Effector memory CD8-positive, alpha-beta T cell (primary cell): ENCODE measurements at regions not wholly inside any gene's neighbourhood (a gene's known extent, or its start where the extent isn't known, plus 50 kb on each side); places are given as distances from the start of the nearest gene placed in this dataset.

Experiments
- ATAC-seq: fragments of 150-1000 bp; cut with Tn5 transposase; replicated peaks from 2 replicates; pipeline ENCODE4 v1.10.0; 2021; ENCODE audit warnings: mild to moderate bottlenecking, moderate library complexity
- DNase-seq, 3 experiments: peaks; one replicate each; pipeline ENCODE4 v3.0.0; 2021
- H3K27ac Mint-ChIP-seq, 2 donors: one replicate each; pipeline ENCODE4 v1.8.0; 2022; ENCODE audit warnings: mild to moderate bottlenecking in 2 of 2, mixed read lengths in 2 of 2, moderate library complexity in 2 of 2
- H3K27me3 Mint-ChIP-seq, 2 donors: one replicate each; pipeline ENCODE4 v1.8.0; 2022; ENCODE audit warnings: mixed read lengths in 2 of 2
- H3K36me3 Mint-ChIP-seq: one replicate; pipeline ENCODE4 v1.8.0; 2022; ENCODE audit warnings: mild to moderate bottlenecking, moderate library complexity, mixed read lengths; ENCODE audit not compliant: insufficient read depth
- H3K4me1 Mint-ChIP-seq, 2 donors: one replicate each; pipeline ENCODE4 v1.8.0; 2022; ENCODE audit warnings: low read depth in 2 of 2, mixed read lengths in 2 of 2
- H3K4me3 Mint-ChIP-seq, 2 donors: one replicate each; pipeline ENCODE4 v1.8.0; 2022; ENCODE audit warnings: mild to moderate bottlenecking in 2 of 2, mixed read lengths in 2 of 2, moderate library complexity in 2 of 2
- H3K9me3 Mint-ChIP-seq, 2 donors: one replicate each; pipeline ENCODE4 v1.8.0; 2022; ENCODE audit warnings: mixed read lengths in 2 of 2

DNA sequence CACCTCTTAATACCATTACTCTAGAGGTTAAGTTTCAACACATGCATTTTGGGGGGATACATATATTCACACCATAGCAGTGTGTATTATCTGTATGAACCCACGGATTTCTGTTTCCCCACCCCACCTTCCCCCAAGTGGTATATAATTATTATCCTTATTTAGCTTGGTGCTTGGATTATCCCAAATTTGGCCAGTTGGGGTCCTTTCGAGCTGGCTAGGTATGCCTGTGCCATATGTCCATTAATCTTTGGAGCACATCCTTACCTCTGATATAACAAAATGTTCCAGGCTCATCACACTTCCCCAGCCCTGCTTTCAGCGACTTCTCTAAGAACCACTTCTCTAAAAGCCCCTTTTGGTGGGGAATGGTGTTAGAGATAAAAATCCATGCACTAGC lies 118.7 kb upstream of the MLIP start:
- no peak for DNase-seq
- no peaks in the 10 kb centered on the region for H3K36me3 Mint-ChIP-seq
- no peak for ATAC-seq
- no peaks in the 10 kb centered on the region for H3K4me1 Mint-ChIP-seq
- no peak overlapping the region for H3K27ac Mint-ChIP-seq
- no peak overlapping the region for H3K4me3 Mint-ChIP-seq
- peaks cover 8 to 12% of the 10 kb centered on the region in 2 donors for H3K27me3 Mint-ChIP-seq
- no peaks in the 10 kb centered on the region for H3K9me3 Mint-ChIP-seq

DNA sequence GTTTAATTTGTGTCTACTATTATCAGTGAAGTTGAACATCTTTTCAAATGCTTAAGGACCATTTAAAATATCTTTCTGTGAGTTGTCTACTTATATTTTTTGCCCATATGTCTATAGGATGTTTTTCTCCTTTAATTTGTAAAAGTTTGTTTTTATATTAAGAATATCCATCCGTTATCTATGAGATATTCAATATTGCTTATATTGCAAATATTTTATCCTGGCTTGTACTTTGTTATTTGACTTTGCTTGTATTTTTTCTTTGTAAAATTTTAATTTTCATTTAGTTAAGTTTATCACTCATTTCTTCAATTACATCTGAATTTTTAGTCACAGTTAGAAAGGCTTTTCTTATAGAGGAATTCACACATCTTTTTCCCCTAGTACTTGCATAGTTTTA lies 117.0 kb upstream of the MLIP start:
- no peak overlapping the region for H3K27ac Mint-ChIP-seq
- no peak for ATAC-seq
- H3K9me3 Mint-ChIP-seq, result no peaks in the 10 kb centered on the region
- H3K4me1 Mint-ChIP-seq, result peaks cover 0 to 3% of the 10 kb centered on the region in 2 donors
- no peak overlapping the region for H3K4me3 Mint-ChIP-seq
- no peaks in the 10 kb centered on the region for H3K36me3 Mint-ChIP-seq
- DNase-seq, result no peak
- H3K27me3 Mint-ChIP-seq, result peaks cover 0 to 5% of the 10 kb centered on the region in 2 donors

DNA sequence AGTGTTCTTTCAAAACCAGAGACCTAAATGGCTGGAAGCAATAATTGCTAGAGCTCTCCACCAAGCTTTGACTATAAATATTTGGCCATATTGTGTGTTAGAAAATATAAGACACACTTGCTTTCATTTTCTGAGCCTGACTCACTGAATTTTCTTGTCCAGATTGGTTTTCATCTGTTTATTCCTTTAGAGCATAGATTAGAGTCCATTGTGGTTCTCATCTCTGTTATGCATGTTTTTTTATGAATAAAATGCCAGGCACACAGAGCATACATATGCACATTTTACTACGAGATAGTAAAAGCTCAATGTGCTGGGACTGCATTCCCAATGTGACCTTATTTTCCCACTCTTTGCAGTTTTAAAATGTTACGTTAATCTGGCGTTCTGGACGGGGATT lies 115.3 kb upstream of the MLIP start:
- no peak for DNase-seq
- no peak overlapping the region for H3K27ac Mint-ChIP-seq
- no peak overlapping the region for H3K4me3 Mint-ChIP-seq
- peaks cover 0 to 5% of the 10 kb centered on the region in 2 donors for H3K27me3 Mint-ChIP-seq
- no peak for ATAC-seq
- H3K9me3 Mint-ChIP-seq, result no peaks in the 10 kb centered on the region
- peaks cover 0 to 3% of the 10 kb centered on the region in 2 donors for H3K4me1 Mint-ChIP-seq
- no peaks in the 10 kb centered on the region for H3K36me3 Mint-ChIP-seq

DNA sequence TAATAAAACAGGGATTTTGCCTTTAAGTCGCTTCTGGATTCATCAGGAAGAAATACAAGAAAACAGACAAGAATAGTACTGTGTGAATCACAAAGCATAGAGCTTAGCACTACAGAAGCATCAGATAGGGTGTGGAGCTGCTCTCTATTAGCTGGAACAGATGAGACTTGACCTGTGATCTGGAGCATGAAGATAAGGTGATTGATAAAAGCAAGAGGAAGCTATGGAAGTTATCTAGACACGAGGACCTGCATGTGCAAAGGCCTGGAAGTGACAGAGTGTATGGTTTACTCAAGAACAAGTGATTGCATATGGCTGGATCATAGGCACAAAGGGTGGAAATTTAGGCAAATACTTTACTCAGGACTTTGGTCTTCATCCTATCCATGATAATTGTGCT lies 112.9 kb upstream of the MLIP start:
- no peaks in the 10 kb centered on the region for H3K27me3 Mint-ChIP-seq
- ATAC-seq (no peak), DNase-seq (no peak)
- H3K27ac Mint-ChIP-seq, result no peak overlapping the region
- no peaks in the 10 kb centered on the region for H3K36me3 Mint-ChIP-seq
- no peaks in the 10 kb centered on the region for H3K9me3 Mint-ChIP-seq
- H3K4me1 Mint-ChIP-seq, result peaks cover 0 to 3% of the 10 kb centered on the region in 2 donors
- peak overlapping the region in 1 of 2 donors; percentile 1 for H3K4me3 Mint-ChIP-seq

DNA sequence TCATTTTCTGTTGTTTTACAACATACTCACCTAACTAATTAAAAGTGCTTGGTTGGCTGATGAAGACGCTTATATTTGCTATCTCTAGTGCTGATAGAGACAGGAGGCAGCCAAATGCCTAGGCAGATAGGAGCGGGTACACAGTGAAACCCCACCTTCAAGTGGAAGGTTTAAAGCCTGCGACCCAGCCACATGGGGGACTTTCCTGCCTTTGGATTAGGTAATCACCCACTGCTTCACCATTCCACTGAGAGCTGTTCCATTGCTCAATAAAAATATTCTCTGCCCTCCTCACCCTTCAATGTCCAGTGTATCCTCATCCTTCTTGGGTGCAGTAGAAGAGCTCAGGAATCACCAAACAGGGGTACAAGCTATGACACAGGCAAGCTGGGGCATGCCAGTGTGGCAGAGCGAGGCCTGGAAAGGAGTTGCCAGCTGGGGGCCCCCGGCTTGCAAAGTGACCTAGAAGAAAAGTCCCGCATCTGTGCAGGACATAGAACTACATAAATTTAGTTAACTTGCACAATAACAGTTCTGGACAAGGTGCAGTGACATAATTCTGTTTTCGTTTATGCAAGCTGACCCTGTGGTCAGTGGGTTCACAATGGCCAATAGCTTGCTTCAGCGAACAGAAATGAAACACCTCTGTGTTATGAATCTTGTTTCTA lies 112.0 kb upstream of the MLIP start:
- no peaks in the 10 kb centered on the region for H3K9me3 Mint-ChIP-seq
- peaks cover 0 to 3% of the 10 kb centered on the region in 2 donors for H3K4me1 Mint-ChIP-seq
- no peaks in the 10 kb centered on the region for H3K27me3 Mint-ChIP-seq
- DNase-seq, result no peak
- ATAC-seq, result no peak
- H3K27ac Mint-ChIP-seq, result no peak overlapping the region
- H3K4me3 Mint-ChIP-seq, result no peak overlapping the region
- no peaks in the 10 kb centered on the region for H3K36me3 Mint-ChIP-seq

DNA sequence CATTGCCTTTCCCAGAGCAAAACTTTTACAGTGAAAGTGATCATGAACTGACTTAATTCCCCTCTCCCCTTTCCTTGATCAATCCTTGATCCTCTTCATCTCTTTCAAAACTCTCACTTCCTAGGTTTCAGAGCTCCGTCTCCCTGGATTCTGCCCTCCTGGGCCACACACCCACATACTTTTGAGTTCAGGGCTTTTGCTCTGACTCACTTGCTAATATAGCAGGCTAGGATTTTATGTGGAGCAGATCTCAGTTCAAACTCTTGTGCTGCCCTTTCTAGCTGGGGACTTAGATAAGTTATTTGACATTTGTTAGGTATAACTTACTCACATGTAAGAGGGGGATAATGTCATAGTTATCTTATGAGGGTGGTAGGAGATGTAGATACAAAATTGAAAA lies 109.1 kb upstream of the MLIP start:
- Mint-ChIP-seq H3K4me1 (peaks cover 0 to 3% of the 10 kb centered on the region in 2 donors), H3K4me3 (no peak overlapping the region), H3K27me3 (peaks cover 0 to 5% of the 10 kb centered on the region in 2 donors), H3K27ac (no peak overlapping the region), H3K36me3 (no peaks in the 10 kb centered on the region), H3K9me3 (no peaks in the 10 kb centered on the region)
- DNase-seq (no peak), ATAC-seq (no peak)

DNA sequence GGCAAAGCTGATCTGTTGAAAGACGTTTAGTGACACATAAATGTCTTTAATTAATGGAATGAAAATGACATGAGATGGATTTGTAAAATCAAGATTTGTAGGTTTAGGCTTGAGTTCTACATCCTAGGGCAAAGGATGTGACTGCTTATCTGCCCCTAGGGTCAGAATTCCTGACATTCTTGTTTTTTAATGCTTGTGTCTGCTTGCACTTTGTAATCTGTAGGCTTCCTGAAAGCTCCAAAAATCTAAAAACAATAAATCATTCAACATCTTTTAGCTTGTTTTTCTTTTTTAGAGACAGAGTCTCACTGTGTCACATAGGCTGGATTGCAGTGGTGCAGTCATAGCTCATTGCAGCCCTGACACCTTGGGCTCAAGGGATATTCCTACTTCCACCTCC lies 107.9 kb upstream of the MLIP start:
- Mint-ChIP-seq H3K4me1 (peaks cover 0 to under 1% of the 10 kb centered on the region in 2 donors), H3K9me3 (no peaks in the 10 kb centered on the region), H3K27ac (no peak overlapping the region), H3K27me3 (peaks cover 0 to 5% of the 10 kb centered on the region in 2 donors), H3K36me3 (no peaks in the 10 kb centered on the region), H3K4me3 (no peak overlapping the region)
- DNase-seq, result no peak
- ATAC-seq, result no peak

DNA sequence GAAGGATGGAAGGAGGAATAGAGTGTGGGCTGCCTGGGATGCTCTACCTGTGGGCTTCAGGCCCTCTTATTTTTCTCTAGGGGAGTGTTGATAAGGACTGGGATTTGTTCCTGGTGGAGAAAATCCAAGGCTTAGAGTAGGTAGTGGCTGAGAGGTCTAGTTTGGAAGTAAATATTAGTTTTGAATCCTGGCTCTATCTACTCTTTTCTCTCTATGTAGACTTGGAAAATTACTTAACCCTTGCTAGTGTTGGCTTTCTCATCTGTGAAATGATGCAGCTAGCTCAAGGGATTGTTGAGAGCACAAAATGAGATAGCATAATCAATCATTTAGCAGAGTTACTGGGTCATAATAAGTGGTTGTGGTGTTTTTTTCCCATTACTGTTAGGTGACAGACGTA lies 102.7 kb upstream of the MLIP start:
- Mint-ChIP-seq H3K27ac (no peak overlapping the region), H3K4me3 (no peak overlapping the region), H3K9me3 (peaks cover 0 to 5% of the 10 kb centered on the region in 2 donors), H3K36me3 (no peaks in the 10 kb centered on the region), H3K27me3 (peaks cover 0 to 13% of the 10 kb centered on the region in 2 donors), H3K4me1 (no peaks in the 10 kb centered on the region)
- DNase-seq (no peak), ATAC-seq (no peak)

DNA sequence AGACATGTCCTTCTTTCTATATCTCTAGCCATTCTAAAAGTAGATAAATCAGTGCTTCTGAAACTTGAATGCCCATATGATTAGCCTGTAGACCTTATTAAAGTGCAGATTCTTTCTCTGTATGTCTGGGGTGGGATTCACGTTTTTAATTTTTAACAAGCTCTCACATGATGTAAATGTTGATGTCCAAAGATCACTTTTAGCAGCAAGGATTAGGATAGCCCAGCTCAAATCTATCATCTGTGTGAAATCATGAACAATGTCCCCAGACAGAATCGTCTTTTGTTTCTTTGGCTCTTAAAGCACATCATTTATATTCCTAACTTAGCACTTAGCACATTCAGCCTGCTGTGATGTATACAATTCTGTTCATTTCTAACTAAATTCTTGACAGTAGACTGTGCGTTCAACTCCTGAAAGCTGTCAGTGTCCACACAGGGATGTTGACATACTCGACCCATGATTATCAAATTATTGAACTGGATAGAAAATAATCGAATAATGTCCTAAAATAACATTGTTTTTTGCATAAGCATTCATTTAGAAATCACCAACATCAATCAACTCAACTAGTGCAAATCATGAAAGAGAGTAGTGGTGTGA lies 102.1 kb upstream of the MLIP start:
- H3K9me3 Mint-ChIP-seq, result peaks cover 0 to 5% of the 10 kb centered on the region in 2 donors
- no peak overlapping the region for H3K27ac Mint-ChIP-seq

DNA sequence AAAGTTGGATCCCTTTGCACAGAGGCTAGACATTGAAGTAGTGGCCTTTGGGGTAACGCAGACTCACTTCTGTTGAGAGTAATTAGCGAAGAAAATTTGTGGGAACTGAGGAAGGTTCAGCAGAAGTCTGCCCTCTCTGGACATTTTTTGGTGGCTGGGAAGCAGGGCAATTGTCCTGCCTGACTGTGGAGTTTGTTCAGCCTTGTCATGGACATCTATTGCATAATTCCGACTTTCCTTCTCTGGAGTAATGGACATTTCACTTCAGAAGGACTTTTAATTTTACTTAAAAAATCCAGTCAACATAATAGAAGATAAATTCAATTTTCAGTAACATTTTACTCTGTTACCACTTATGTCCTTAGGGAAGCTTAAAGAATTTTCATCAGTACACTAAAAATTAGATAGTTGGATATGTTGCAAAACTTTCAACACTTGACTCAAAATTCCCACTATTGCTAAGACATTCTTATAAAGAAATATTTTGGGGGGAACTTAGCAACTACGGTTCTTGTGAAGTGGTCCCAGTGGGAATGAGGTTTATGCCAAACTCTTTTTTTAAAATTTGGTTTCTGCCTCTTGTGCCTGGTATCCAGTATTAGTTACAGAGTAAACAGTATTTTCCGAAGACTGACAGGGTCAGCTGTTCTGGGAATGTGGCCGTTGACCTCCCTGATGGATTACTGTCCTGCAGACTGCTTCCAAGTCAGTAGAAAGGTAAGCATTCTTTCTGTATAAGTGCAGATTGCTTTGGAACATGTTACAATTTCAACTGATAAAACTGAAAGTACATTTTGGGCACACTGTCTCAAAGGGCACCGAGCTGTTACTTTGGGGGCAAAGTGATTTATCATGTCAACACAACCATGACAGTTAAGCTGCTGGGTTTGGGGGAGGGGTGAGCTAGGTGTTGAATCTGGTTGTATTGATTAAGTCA lies 100.6 kb upstream of the MLIP start:
- no peak for DNase-seq
- peaks cover 0 to 21% of the 10 kb centered on the region in 2 donors for H3K27me3 Mint-ChIP-seq

More for the DNA sequence above, 102.1 kb upstream of the MLIP start:
- DNase-seq, result no peak
- Mint-ChIP-seq H3K4me3 (no peak overlapping the region), H3K36me3 (no peaks in the 10 kb centered on the region), H3K27me3 (peaks cover 0 to 17% of the 10 kb centered on the region in 2 donors), H3K4me1 (no peaks in the 10 kb centered on the region)
- ATAC-seq, result no peak

DNA sequence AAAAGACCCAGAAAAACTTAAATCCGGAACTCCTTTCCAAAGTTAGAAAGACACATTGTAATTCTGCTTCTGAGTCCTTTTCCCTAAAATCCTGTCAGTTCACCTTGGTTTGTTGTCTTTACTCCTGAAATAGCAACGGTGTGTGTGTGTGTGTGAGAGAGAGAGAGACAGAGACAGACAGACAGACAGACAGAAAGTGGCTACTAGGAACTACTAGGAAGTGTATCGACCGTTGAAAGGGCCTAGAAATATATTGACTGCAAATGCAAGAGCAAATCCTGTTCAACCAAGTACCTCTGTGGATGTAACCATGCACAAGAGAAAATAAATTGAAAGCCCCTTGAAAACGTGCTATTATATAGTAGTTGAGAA lies 100.0 kb upstream of the MLIP start:
- Mint-ChIP-seq H3K9me3 (peaks cover 0 to 5% of the 10 kb centered on the region in 2 donors), H3K27ac (no peak overlapping the region), H3K27me3 (peaks cover 0 to 21% of the 10 kb centered on the region in 2 donors), H3K4me1 (no peaks in the 10 kb centered on the region), H3K36me3 (no peaks in the 10 kb centered on the region), H3K4me3 (no peak overlapping the region)
- no peak for DNase-seq
- no peak for ATAC-seq

More for the DNA sequence above, 100.6 kb upstream of the MLIP start:
- Mint-ChIP-seq H3K27ac (no peak overlapping the region), H3K9me3 (peaks cover 0 to 5% of the 10 kb centered on the region in 2 donors), H3K4me1 (no peaks in the 10 kb centered on the region), H3K36me3 (no peaks in the 10 kb centered on the region), H3K4me3 (no peak overlapping the region)
- no peak for ATAC-seq

DNA sequence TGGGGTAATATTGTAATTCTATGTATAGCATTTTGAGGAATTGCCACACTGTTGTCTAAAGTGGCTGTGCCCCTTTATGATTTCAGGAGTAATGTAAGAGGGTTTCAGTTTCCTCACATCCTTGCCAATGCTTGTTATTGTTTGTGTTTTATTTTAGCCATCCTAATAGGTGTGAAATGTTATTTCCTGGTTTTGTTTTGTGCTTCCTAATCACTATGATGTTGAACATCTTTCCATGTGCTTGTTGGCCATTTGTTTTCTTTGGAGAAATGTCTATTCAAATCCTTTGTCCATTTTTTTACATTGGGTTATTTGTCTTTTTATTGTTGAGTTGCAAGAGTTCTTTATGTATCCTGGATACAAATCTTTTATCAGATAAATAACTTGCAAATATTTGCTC lies 97.3 kb upstream of the MLIP start:
- DNase-seq, result no peak
- no peaks in the 10 kb centered on the region for H3K4me1 Mint-ChIP-seq
- H3K9me3 Mint-ChIP-seq, result peaks cover 0 to 5% of the 10 kb centered on the region in 2 donors
- H3K36me3 Mint-ChIP-seq, result no peaks in the 10 kb centered on the region
- no peak for ATAC-seq
- no peak overlapping the region for H3K27ac Mint-ChIP-seq
- H3K4me3 Mint-ChIP-seq, result no peak overlapping the region
- peaks cover 0 to 23% of the 10 kb centered on the region in 2 donors for H3K27me3 Mint-ChIP-seq

DNA sequence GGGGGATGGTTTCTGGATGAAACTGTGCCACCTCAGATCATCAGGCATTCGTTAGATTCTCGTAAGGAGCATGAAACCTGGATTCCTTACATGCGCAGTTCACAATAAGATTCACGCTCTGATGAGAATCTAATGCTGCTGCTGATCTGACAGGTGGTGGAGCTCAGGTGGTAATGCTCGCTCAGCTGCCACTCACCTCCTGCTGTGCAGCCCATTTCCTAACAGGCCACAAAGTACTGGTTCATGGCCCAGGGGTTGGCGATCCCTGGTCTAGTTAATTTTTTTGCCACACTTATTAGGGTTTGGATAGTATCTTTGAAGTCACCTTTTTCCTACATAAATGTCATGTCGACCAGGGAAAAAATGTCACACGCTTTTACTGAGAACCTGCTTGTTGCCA lies 96.8 kb upstream of the MLIP start:
- H3K4me1 Mint-ChIP-seq, result no peaks in the 10 kb centered on the region
- H3K4me3 Mint-ChIP-seq, result no peak overlapping the region
- ATAC-seq (no peak), DNase-seq (no peak)
- H3K27ac Mint-ChIP-seq, result no peak overlapping the region
- peaks cover 0 to 5% of the 10 kb centered on the region in 2 donors for H3K9me3 Mint-ChIP-seq
- H3K36me3 Mint-ChIP-seq, result no peaks in the 10 kb centered on the region
- peaks cover 0 to 23% of the 10 kb centered on the region in 2 donors for H3K27me3 Mint-ChIP-seq
